Adrenal gland (tissue), 5 donors: ENCODE measurements at regions not wholly inside any gene's neighbourhood (a gene's known extent, or its start where the extent isn't known, plus 50 kb on each side); places are given as distances from the start of the nearest gene placed in this dataset.
"Not testable (repeated sequence)": the region's sequence is repeated elsewhere in the genome, so short reads cannot be mapped to it uniquely, and the experiment has no call there.

Source experiments
- CTCF ChIP-seq, 6 experiments: fragments of 450-650 bp in 4 of 6; fragments of 200-600 bp in 2 of 6; sonication (generic) in 1 of 6; IDR thresholded peaks; 1 replicate in 5 of 6; 2 replicates in 1 of 6; pipeline versions ENCODE4 v1.5.1 to v1.8.0; 2016 to 2021; ENCODE audit warnings: antibody characterized with exemption in 6 of 6, mild to moderate bottlenecking in 2 of 6, moderate library complexity in 1 of 6
- POLR2A ChIP-seq, 2 donors: fragments of 450-650 bp; IDR thresholded peaks; one replicate each; pipeline ENCODE4 v1.6.1; 2017; ENCODE audit warnings: antibody characterized with exemption in 2 of 2, mild to moderate bottlenecking in 2 of 2, moderate library complexity in 1 of 2
- donor health status: DM: no; HTN: no; CAD: no.

GRCh38 chr5:40111036-40111435 lies 568.7 kb upstream of the PTGER4 start:
- TF ChIP-seq POLR2A, CTCF (IDR thresholded peaks at IDR 0.05): not testable (repeated sequence)
